ENCODE measurements at regions not wholly inside any gene's neighbourhood (a gene's known extent, or its start where the extent isn't known, plus 50 kb on each side); places are given as distances from the start of the nearest gene placed in this dataset.
A peak's percentile ranks its signal among the peaks of the same experiment; 100 is the strongest.
"Not testable (repeated sequence)": the region's sequence is repeated elsewhere in the genome, so short reads cannot be mapped to it uniquely, and the experiment has no call there.

GRCh38 chr7:67923286-67923685 lies 926.7 kb downstream of the TYW1 start:
- DNase-seq = no peak

DNA sequence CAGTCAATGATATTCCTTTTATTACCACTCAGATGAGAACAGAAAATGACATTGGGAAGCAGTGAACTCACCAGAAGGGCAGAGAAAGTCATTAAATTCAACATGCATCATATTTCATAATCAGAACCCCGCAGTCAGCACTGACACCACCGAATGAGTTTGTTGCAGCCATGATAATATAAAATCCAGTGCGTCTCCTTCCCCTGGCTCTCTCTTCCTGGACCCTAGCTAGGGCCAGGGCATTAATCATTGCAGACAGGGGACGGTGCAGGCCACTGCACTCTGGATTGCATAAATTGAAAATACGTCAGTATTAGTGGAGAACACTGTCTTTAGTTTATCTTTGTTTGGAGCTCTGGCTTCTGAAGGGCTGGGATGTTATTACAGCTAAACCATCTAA lies 931.5 kb downstream of the TYW1 start:
- DNase-seq = no peak

DNA sequence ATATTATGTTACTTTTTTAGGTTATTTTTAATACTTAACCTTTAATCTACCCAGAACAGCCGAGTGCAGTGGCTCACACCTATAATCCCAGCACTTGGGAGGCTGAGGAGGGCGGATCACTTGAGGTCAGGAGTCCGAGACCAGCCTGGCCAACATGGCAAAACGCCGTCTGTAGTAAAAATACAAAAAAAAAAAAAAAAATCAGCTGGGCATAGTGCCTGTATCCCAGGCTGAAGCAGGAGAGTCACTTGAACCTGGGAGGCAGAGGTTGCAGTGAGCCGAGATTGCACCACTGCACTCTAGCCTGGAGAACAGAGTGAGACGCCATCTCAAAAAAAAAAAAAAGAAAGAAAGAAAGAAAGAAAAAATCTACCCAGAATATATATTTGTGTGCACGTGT lies 939.8 kb downstream of the TYW1 start:
- not testable (repeated sequence) for DNase-seq

DNA sequence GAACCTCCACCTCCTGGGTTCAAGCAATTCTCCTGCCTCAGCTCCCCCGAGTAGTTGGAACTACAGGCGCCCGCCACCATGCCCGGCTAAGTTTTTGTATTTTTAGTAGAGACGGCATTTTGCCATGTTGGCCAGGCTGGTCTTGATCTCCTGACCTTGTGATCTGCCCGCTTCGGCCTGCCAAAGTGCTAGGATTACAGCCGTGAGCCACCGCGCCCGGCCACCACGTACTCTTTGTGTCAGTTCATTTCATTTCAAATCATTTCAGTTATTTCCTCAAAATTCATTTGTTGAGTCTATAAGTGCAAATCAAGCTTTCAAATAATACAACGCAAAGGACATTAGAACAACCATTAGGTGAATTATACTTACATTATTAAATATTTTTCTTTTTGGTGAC lies 943.8 kb downstream of the TYW1 start:
- DNase-seq = no peak

DNA sequence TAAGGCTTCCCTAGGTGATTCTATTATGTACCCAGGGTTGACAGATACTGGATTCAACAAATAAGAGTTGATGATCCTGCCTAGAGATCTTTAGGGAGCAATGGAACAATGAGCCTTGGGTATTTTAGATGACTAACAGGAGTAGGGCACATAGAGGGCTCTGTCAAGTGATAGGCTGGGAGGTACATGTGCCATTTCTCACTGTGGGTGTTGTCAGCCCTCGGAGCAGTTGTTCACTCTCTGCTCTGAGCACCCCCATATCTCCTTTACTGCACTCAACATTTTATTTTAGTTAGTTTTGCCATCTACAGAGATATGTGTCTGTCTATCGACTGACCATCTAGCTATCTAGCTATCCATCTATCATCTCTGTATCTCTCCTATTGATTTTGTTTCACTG lies 950.6 kb downstream of the TYW1 start:
- DNase-seq = no peak

GRCh38 chr7:67947646-67948045 lies 951.0 kb downstream of the TYW1 start:
- no peak for DNase-seq

DNA sequence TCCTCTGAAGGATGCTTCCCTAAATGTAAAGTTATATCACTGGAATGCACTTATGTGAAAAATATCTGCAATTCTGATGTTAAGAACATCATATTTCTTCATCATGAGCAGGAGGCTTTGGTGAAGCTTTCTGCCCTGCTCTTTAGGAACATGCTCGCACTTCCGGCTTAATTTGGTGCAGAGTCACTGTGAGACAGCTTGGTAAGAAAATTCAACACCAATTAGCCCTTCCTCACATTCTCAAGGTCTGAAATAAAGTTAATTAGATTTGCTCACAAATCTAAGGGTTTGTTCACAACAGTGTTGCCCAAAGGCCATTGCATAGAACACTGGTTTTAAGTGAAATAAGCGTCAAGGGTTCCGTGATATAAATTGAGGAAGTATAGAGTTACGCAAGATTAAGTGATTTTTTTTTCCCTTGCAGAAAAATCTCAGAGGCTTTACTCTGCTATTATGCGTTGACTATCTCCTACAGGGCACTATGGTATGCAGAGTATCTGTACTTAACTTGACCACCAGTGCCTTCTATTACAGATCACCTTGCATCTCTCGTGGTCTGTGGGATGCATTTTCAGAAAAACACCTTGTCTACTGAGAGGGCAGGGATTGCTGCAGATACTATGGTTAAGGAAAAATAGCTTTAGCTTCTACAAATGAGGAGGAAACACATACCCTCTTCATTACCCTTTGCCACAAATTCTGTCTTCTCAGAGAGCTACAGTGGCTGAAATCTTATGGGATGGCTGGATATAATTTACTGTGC lies 953.9 kb downstream of the TYW1 start:
- DNase-seq = no peak

DNA sequence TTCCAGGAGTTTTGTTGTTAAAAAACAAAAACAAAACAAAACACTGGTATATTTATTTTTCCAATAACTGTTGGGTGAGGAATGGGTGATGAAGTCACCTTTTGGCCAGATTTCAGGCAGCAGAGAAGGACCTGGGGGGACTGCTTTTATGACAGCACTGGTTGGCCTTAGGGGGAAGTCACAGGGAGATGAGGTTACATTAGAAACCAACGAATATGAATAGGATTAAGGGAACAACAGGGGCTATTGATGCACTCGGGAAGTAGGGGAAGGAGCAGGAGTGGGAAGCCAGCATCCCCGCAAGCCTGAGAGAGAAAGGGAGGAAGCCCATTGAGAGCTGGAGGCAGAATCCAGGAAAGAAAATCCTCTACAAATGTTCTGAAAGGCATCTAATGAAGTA lies 958.4 kb downstream of the TYW1 start:
- DNase-seq = no peak

DNA sequence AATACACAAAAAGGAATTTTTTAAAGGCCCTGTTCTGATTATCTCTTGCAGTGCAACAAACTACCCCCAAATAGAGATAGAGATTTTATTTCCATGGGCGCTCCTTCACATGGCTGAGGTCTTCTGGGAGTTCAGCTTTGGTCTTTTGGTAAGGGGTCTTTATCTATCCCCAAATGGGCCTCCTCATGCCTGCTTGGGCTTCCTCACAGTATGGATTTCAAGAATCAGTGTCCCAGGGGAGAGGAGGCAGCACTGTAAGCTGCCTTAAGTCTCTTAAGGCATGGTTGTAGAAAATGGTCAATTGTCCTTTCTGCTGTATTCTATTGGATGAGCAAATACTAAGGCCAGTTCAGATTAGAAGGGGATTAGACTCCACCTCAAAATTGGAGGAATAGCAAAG lies 966.2 kb downstream of the TYW1 start:
- no peak for DNase-seq

GRCh38 chr7:67976490-67976889 lies 979.9 kb downstream of the TYW1 start:
- DNase-seq = no peak

- no peak for DNase-seq
Measured at GRCh38 chr7:67983486-67983885, 986.9 kb downstream of the TYW1 start.

DNA sequence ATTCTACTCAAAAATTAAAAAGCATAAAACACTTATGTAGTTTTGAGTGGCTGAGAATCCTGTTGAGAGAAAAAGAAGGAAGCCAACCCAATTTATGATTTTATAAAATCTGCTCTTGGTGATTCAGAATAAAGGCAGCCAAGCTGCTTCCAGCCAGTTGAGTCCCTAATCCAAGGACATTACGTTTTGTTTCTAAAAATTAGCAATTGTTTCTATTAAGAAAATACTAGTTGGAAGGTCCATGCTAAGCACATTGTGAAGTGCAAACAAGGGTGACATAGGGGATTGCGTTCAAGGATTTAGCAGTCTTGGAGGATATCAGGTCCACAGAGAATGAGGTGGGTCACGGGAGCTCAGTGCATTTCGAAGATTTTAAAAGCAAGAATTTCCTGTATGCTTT lies 987.7 kb downstream of the TYW1 start:
- no peak for DNase-seq

GRCh38 chr7:67989142-67989541 lies 992.5 kb downstream of the TYW1 start:
- no peak for DNase-seq

- no peak for DNase-seq
Measured at GRCh38 chr7:67990003-67990402, 993.4 kb downstream of the TYW1 start.

GRCh38 chr7:67990716-67991115 lies 994.1 kb downstream of the TYW1 start:
- no peak for DNase-seq

- DNase-seq = no peak
Measured at GRCh38 chr7:67992287-67992686, 995.7 kb downstream of the TYW1 start.

DNA sequence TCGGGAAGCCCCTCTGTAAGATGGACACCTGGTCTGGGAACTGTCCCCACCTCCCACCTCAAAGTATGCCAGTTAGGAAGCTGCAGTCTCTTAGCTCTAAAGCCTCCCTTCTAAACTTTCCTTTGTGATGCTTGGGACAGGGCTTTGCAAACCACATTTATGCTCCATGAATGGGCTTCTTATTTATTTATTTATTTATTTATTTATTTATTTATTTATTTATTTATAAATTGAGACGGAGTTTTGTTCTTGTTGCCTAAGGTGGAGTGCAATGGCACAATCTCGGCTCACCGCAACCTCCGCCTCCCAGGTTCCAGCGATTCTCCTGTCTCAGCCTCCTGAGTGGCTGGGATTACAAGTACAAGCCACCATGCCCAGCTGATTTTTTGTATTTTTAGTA lies 1009.4 kb downstream of the TYW1 start:
- DNase-seq = no peak

- no peak for DNase-seq
Measured at GRCh38 chr7:68006619-68007018, 1010.0 kb downstream of the TYW1 start.

GRCh38 chr7:68009716-68010115 lies 1013.1 kb downstream of the TYW1 start:
- no peak for DNase-seq

GRCh38 chr7:68014031-68014736 lies 1017.6 kb downstream of the TYW1 start:
- DNase-seq = no peak

GRCh38 chr7:68015122-68015977 lies 1018.7 kb downstream of the TYW1 start:
- peak; percentile 42 for DNase-seq

GRCh38 chr7:68015978-68016532 lies 1019.4 kb downstream of the TYW1 start:
- no peak for DNase-seq

- DNase-seq = no peak
Measured at GRCh38 chr7:68020102-68020501, 1023.5 kb downstream of the TYW1 start.

All from NCI-H69 (cell line).